GM03348 (cell line): ENCODE measurements at regions not wholly inside any gene's neighbourhood (a gene's known extent, or its start where the extent isn't known, plus 50 kb on each side); places are given as distances from the start of the nearest gene placed in this dataset.
A peak's percentile ranks its signal among the peaks of the same experiment; 100 is the strongest.
"Not testable (repeated sequence)": the region's sequence is repeated elsewhere in the genome, so short reads cannot be mapped to it uniquely, and the experiment has no call there.

Experiments used
- DNase-seq: peaks from one replicate; pipeline ENCODE4 v3.0.0; 2012; ENCODE audit warnings: low spot score

- peak; percentile 20 for DNase-seq
Measured at GRCh38 chr3:170814822-170815221, 55.2 kb downstream of the RPL22L1 start.

- no peak for DNase-seq
Measured at GRCh38 chr3:170813266-170813665, 56.7 kb downstream of the RPL22L1 start.

GRCh38 chr3:170811928-170812591 lies 57.9 kb downstream of the RPL22L1 start:
- DNase-seq = peak; percentile 87

DNA sequence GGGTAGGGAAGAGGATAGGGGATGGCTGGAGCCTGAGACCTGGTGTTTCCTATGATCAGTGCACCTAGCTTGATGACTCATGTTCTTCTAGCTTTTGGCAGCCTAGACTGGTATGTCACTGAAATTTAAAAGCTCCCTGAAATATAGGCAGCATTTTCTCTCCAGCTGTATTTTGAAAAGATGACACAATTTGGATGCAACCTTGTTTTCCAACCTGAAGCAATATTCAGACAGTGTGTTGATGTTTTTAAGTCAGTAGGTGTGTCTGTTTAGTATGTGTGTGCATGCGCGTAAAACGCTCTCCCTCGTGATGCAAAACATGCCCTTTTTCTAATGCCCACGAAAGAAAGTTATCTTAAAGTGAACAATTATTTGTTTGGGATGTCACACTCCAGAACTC lies 58.5 kb downstream of the RPL22L1 start:
- DNase-seq = peak; percentile 20

DNA sequence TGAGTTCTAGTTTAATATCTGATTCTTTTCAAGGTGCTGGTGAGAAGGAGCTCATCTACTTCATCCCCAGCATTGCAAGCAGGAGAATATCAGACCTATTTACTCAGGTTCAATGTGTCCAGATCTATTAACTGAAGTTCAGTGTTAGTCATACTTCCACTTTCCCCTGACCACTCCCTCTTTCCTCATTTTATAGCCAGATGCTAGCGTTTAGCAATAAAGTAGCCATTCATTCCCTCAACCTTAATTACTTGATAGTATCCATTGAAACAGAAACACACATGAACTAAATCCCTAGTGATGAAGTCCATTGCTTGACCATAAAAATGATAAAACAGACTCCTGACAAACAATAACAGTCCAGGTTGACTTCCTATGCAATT lies 60.0 kb downstream of the RPL22L1 start:
- DNase-seq = peak; percentile 37

DNA sequence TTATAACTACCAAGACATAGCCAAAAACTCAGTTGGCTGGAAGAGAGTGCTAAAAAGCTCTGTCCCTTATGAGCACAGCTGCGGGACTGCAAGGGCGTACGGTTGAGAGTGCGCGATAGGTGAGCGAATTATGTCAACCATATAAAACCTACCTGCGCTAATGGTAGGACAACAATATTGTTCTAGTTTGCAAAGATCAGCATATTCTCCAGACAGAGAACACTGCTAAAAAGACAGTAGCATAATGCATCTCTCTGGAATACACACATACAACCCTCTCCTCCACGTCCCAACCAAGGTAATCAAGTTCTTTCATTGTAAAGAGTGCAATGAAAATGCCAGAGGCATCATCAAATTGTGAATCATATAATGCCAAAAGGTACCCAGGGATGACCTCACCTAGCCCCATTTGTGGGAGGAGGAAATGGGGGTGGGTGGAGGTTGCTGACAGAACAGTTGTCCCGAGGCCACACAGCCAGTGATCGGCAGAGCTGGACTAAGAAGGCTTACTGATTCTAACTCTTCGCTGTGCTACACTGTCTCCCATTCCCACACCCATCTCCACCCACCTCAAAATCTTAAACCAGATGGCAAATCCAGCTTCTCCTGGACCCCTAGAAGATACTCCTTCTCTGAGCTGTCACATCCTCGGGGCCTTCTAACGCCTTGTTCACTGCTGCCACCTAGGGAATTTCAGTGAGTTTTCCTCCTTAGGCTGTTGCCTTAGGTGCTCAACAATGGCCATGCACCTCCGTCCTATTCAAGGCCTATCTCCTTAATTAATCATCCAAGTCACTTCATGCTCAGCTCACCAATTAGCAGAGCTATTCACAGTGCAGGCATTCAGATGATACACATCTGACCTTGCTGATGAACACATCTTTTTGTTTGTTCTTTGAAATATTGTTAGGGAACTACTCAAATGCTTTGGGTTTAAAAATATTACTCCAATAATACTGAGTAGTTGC lies 60.7 kb downstream of the RPL22L1 start:
- DNase-seq = peak; percentile 65

- no peak for DNase-seq
Measured at GRCh38 chr3:170808041-170808440, 62.0 kb downstream of the RPL22L1 start.

- no peak for DNase-seq
Measured at GRCh38 chr3:170806676-170807075, 63.3 kb downstream of the RPL22L1 start.

DNA sequence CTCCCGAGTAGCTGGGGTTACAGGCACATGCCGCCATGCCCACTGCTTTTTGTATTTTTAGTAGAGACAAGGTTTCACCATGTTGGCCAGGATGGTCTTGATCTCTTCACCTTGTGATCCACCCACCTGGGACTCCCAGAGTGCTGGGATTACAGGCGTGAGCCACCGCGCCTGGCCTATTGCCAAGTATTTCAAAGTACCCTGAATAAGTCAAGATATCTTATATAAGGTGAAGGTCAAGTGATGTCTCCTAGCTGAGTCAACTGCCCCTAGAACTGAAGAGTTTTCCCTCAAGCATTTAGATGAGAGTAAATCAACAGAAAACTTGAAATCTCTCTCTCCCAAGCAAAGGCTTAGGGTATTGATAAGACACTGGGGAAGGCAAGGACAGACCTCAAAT lies 63.9 kb downstream of the RPL22L1 start:
- DNase-seq = no peak

DNA sequence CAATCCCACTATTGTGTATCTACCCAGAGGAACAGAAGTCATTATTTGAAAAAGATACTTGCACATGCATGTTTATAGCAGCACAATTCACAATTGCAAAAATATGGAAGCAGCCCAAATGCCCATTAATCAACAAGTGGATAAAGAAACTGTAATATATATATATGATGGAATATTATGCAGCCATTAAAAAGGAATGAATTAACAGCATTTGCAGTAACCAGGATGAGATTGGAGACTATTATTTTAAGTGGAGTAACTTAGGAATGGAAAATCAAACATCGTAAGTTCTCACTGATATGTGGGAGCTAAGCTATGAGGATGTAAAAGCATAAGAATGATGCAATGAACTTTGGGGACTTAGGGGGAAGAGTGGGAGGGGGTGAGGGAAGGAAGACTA lies 64.7 kb downstream of the RPL22L1 start:
- not testable (repeated sequence) for DNase-seq

DNA sequence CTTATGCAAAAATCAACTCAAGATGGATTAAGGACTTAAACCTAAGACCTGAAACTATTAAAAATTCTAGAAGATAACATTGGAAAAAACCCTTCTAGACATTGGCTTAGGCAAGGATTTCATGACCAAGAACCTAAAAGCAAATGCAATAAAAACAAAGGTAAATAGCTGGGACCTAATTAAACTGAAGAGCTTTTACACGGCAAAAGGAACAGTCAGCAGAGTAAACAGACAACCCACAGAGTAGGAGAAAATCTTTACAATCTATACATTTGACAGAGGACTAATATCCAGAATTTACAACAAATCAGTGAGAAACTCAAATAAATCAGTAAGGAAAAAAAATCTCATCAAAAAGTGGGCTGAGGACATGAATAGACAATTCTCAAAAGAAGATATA lies 65.4 kb downstream of the RPL22L1 start:
- DNase-seq = not testable (repeated sequence)

DNA sequence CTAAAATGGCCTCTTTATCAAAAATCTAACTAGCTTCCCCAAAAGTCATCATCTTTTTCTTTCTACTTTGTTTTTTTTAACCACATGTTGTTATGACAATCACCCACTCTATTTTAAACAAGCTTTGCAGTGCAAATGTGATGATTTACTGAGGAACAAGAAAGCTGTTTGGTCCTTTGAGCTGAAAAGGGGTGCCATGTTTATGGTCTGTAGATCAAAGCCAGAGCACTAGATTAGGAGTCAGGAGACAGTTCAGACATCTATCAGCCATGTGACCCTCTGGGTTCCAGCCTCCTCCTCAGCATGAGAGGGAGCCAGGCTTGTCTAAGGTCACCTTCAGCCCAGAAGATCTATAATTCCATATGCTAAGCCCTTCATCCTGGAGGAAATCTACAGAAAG lies 65.9 kb downstream of the RPL22L1 start:
- no peak for DNase-seq

DNA sequence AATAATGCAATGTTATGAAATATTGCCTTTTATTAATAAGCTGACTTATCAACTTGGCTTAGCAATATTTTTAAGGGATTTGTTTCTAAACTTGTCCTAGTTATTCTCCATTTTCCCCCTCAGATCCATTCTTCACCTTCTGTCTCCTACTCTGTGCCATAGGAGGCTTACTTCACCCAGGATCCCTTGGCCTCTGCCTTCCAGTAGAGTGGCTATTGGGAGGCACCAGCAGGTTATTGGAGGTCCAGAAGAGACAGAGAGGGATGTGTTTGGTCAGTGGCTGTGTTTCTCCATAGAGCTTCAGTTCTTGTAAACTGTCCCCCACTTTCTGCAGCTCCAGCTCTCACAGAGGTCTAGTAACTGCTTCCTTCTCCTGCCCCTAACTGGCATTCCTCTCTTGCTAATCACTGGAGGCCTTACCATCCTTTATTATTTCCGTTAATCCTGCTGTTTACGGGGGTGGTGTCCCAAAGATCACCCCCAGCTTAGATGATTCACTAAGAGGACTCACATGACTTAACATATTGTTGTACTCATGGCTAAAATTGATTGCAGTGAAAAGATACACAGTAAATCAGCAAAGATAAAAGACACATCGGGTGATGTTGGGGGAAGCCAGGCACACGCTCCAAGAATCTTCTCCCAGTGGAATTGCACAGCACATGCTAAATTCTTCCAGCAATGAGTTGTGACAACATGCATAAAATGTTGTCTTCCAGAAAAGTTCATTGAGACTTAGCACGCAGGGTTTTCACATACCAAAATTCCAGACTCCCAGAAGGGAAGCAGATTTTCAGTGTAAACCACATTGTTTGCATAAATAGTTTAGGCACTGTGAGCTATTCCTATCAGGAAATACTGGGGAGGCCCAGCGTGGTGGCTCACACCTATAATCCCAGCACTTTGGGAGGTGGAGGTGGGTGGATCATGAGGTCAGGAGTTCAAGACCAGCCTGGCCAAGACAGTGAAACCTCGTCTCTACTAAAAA lies 67.5 kb downstream of the RPL22L1 start:
- peak; percentile 82 for DNase-seq

DNA sequence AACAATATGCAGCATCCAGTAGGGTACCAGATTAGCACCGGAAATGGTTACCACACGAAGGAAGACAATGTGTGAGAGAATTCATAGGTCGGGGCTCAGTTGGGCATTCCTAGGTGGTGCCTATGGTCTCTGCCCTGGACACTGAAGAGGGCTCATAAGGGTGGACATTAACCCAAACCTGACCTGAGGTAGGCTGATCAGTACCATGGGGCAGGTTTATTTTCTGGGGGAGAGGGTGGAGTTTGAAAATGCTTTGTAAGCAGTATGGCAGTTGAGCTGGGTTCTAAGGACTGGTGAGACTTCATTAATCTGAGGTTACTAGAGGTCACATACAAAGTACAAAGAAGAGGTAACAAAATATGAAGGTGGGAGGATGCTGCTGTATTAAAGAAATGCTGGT lies 68.4 kb downstream of the RPL22L1 start:
- no peak for DNase-seq

DNA sequence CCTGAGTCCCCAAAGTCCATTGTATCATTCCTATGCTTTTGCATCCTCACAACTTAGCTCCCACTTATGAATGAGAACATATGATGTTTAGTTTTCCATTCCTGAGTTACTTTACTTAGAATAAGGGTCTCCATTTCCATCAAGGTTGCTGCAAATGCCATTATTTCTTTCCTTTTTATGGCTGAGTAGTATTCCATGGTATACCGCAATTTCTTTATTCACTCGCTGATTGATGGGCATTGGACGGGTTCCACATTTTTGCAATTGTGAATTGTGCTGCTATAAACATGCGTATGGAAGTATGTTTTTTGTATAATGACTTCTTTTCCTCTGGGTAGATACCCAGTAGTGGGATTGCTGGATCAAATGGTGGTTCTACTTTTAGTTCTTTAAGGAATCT lies 69.7 kb downstream of the RPL22L1 start:
- not testable (repeated sequence) for DNase-seq

DNA sequence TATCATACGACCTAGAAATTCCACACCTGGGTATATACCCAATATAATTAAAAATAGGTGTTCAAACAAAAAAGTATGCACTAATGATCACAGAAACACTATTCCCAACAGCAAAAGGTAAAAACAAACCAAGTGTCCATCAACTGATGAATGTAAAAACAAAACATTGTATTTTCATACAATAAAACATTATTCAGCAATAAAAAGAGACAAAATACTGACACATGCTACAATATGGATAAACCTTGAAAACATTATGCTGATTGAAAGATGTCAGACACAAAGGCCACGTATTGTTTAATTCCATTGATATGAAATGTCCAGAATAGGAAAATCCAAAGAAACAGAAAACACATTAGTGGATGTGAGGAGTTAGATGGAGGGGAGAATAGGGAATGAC lies 71.0 kb downstream of the RPL22L1 start:
- DNase-seq = no peak

DNA sequence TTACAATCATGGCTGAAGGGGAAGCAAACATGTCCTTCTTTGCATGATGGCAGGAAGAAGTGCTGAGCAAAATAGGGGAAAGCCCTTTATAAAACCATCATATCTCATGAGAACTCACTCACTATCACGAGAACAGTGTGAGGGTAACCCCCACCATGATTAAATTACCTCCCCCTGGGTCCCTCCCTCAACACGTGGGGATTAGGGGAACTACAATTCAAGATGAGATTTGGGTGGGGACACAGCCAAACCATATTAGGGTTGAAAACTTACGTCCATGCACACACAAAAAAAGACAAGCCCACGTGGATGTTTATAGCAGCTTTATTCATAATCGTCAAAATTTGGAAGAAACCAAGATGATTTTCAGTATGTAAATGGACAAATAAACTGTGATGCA lies 72.3 kb downstream of the RPL22L1 start:
- DNase-seq = no peak

GRCh38 chr3:170792471-170792870 lies 77.5 kb downstream of the RPL22L1 start:
- DNase-seq = no peak

DNA sequence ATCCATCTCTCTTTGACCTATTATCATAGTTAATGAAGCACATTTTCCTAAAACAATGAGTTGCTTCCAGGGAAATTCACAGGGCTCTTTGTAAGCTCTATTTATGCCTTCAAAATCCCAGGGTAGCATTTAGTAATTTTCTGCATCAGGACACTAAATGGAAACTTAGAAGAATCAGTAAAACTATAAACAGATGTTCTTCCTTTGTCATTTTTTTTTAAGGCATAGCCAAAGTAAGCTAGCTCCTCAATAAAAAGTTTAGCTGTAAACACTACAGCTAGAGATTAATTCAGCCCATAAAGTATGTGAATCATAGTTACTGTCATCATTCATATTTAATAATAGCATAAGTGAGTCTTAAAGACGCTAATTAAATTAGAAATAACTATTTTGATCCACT lies 79.3 kb downstream of the RPL22L1 start:
- no peak for DNase-seq

DNA sequence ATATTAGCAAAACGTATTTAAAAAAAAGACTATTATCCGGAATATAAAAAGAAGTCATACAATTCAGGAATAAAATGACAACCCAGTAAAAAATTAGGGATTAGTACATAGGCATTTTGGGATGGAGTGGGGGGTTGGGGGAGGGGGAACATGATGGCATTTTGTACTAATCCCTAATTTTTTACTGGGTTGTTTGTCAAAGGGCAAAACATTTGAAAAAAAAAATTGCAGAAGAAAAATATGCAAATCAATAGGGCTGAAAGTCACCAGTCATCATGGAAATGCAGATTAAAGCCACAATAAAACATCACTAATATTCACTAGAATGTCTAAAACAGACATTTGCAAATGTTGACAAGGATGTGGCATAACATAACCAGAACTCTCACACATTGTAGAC lies 82.5 kb downstream of the RPL22L1 start:
- no peak for DNase-seq

DNA sequence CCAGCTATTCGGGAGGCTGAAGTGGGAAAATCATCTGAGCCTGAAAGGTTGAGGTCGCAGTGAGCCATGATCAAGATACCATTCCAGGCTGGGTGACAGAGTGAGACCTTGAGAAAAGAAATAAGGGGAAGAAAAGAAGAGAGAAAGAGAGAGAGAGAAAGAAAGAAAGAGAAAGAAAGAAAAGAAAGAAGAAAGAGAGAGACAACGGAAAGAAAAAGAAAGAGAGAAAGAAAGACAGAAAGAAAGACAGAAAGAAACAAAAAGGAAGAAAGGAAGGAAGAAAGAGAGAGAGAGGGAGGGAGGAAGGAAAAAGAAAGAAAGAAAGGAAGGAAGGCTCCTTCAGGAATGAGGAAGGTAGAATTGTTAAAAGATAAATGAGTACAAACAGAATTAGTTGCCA lies 84.5 kb downstream of the RPL22L1 start:
- no peak for DNase-seq

- no peak for DNase-seq
Measured at GRCh38 chr3:170784406-170784805, 85.6 kb downstream of the RPL22L1 start.
